Sciatic nerve (tissue), 2 donors: ENCODE measurements at regions not wholly inside any gene's neighbourhood (a gene's known extent, or its start where the extent isn't known, plus 50 kb on each side); places are given as distances from the start of the nearest gene placed in this dataset.

Experiments used
- ATAC-seq: fragments of 200-7000 bp; cut with Tn5 transposase; one replicate; pipeline ENCODE4 v1.9.1; 2020; ENCODE audit warnings: mild to moderate bottlenecking, moderate library complexity
- DNase-seq: peaks from one replicate; pipeline ENCODE4 v3.0.0-alpha.2; 2020; ENCODE audit warnings: low spot score
- intact Hi-C: fragments of 100-400 bp; cut with DNase I; formaldehyde crosslinking; loops from one replicate; pipeline ENCODE4 v1.14.2; 2022
- donor health status: DM: no; HTN: no; CAD: no.
- donor health status: DM: no; HTN: no; CAD: no.

DNA sequence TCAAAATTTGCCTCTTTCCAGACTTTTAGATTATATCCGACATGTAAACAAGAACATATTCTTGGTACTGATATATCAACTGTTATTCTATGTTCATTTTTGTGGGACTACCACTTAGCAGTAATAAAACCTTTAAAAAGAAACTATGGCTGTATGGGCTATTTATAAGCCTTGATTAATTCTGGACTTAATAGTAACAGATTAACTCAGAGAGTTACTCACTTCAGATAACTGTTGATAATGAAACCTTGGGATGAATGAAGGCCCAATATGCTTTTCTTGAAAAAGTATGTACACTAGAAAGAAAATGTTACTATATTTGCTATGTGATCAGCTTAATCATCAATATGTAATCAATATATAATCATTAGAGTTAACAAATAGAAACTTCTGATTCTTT is 595.9 kb upstream of the BOD1L1 start:
- no peak for ATAC-seq
- DNase-seq, result no peak
- intact Hi-C loops, result no loop called here

GRCh38 chr4:14225688-14226207 is 598.2 kb upstream of the BOD1L1 start:
- no peak for ATAC-seq
- intact Hi-C loops, result no loop called here
- no peak for DNase-seq

- DNase-seq, result no peak
- ATAC-seq, result peak; percentile 24
- intact Hi-C loops, result no loop called here
Observed at GRCh38 chr4:14233126-14233525, 605.6 kb upstream of the BOD1L1 start.

GRCh38 chr4:14234307-14234706 is 606.8 kb upstream of the BOD1L1 start:
- no peak for ATAC-seq
- DNase-seq, result no peak
- intact Hi-C loops, result no loop called here

DNA sequence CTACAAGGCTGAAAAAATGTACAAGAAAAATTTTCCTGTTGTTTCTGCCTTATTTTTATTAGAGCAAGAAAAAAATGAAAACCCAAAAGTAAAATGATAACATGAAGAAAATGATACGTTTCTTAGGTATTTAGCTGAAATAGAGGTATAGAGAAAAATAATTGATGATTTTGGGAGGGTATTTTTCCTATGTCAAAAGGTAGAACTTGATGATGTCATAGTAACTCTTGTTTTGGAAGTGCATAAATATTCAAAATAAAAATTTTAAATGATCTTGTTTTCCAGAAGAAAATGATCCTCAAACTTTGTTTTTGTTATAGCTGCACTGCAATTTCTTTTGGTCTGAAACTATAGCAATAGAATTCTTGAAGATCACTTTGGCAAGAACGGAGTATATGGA is 608.8 kb upstream of the BOD1L1 start:
- DNase-seq, result no peak
- ATAC-seq, result no peak
- intact Hi-C loops, result no loop called here

GRCh38 chr4:14237911-14238310 is 610.4 kb upstream of the BOD1L1 start:
- no peak for DNase-seq
- intact Hi-C loops, result no loop called here
- no peak for ATAC-seq

DNA sequence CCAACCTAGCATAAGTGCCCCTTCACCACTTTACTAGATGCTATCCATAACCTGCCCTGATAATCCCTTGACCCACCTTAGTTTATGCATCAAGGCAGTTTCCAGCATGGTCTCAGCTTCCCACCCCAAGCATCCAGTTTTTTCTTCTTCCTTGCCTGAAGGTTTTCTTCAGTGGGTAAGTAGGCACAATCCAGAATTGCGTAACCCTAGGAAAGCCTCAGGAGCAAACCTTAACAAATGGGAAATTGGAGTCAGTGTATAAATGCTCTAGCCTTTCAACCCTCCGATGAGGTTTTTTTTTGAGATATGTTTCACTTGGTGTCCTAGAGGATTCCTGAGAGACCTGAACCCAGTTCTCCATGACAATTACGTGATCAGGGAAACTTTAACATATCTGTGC is 614.0 kb upstream of the BOD1L1 start:
- ATAC-seq (no peak), DNase-seq (no peak)
- intact Hi-C loops, result no loop called here

GRCh38 chr4:14247767-14248166 is 620.2 kb upstream of the BOD1L1 start:
- no peak for ATAC-seq
- DNase-seq, result no peak
- intact Hi-C loops, result no loop called here

DNA sequence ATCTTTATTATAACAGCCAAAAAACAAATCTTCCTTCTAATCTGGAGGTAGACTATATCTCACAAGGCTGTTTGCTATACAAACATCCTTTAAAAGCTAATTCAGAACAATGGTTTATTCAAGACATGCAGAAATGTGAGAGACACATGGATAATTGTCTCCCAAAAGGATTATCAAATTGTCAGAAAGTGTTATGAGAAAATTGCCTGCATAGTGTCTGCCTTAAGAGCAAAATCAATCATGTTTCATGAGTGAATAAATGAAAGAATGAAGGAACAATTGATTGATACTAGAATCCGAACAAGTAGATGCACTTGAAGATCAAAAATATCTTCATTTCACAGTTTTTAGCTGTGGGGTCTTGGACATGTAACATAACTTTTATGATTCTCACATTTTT is 621.7 kb upstream of the BOD1L1 start:
- DNase-seq (no peak), ATAC-seq (no peak)
- intact Hi-C loops, result no loop called here

- ATAC-seq, result no peak
- intact Hi-C loops, result no loop called here
- DNase-seq, result peak; percentile 59
Observed at GRCh38 chr4:14254252-14254651, 626.7 kb upstream of the BOD1L1 start.

GRCh38 chr4:14254926-14255325 is 627.4 kb upstream of the BOD1L1 start:
- intact Hi-C loops, result no loop called here
- DNase-seq, result no peak
- no peak for ATAC-seq

DNA sequence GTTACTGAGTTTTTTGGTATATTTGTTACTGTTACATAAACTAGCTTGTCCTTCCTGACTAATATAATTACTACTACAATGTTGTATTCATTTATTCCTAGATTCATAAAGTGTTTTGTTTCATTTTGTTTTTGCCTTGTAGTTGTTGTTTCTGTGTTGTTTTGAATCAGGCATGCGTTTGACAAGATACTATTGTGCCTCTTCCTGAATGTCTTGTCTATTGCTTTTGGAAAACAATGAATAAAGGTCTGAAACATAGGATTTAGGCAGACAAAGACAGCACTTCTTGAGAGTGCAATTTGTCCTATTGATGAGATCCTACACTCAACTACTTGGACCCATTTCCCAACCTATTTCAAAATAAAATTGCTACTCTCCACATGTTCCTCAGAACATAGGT is 630.4 kb upstream of the BOD1L1 start:
- ATAC-seq (no peak), DNase-seq (no peak)
- intact Hi-C loops, result no loop called here

GRCh38 chr4:14259936-14260335 is 632.4 kb upstream of the BOD1L1 start:
- ATAC-seq (no peak), DNase-seq (no peak)
- intact Hi-C loops, result no loop called here

GRCh38 chr4:14260591-14260990 is 633.1 kb upstream of the BOD1L1 start:
- intact Hi-C loops, result no loop called here
- no peak for DNase-seq
- no peak for ATAC-seq

DNA sequence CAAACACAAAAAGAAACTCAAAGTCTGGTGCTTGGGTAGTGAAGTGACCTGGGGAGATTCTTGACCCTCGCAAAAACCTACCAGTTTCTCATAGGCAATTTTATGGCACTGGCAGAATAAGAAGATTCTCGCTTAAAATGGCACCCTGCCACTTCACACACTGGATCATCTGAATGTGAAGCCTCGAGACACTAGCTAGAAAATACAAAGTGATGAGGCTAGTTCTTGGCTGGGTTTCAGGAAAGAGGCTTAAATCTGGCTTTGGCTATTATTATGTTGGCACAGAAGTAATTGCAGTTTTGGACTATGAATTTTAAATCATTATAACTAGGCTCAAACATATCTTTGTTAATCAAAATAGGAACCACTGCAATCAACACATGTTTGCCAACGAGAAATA is 634.7 kb upstream of the BOD1L1 start:
- ATAC-seq (no peak), DNase-seq (no peak)
- intact Hi-C loops, result no loop called here

DNA sequence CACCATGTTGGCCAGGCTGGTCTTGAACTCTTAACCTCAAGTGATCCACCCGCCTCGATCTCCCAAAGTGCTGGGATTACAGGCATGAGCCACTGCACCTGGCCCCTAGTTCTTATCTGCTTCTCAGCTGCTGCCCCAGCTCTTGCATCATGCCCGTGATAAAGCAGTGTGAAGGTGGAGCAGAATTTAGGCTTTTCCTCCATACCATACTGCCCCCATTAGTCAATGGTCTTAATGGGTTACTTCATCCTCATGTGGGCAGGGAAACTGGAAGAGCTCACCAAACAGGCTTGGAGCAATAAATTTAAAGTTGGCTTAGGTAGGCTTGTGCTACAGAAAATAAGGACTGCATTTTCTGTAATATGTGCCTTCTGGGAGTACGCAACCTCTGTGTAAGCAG is 636.9 kb upstream of the BOD1L1 start:
- intact Hi-C loops, result no loop called here
- ATAC-seq, result no peak
- no peak for DNase-seq

DNA sequence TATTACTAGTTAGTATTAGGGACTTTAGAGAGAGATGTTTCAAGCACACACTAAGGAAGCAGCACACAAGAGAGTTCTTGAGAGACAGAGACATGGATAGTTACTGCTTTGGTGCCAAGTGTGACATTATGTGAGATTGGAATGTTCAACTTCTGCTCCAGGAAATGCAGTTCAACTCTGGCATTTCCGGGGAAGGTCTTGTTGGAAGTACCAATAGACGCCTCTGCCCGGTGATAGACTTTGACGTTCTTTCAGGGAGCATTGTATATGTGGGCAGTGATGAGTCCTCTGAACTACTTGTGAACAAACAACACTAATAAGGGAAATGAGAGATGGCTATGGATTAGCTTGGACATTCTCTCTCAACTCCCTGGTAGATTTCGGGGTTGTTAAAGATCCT is 638.1 kb upstream of the BOD1L1 start:
- DNase-seq (no peak), ATAC-seq (no peak)
- intact Hi-C loops, result no loop called here

DNA sequence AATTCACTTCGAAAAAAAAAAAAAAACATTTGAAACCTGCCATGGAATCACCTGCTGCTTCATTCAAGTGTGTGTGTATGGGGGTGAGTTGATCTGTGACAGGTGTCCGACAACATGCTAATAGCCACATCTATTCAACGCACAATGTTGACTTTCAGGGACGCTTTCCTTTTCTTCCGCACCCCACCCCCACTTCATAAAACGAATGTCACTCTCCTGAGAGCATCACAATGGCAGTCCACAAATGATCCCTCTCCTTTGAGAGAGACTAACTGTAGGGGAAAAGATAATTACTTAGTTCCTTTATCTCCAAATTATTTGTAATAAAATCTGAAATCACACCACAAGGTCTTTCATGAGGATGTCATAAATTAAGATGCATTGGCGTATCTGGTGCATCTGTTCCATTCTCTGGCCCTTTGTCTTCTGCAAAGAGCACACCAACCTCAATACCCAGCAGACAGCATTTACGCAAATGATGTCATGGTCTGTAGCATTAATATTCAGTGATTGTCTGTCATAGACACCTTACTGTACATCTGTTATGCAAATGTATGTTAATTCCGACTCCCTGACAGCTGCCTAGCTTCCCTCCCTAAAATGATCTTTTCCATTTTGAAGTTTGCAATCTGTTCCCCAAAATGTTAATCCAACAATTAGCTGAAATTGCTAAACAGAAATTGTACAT is 640.0 kb upstream of the BOD1L1 start:
- intact Hi-C loops, result no loop called here
- no peak for ATAC-seq
- no peak for DNase-seq

DNA sequence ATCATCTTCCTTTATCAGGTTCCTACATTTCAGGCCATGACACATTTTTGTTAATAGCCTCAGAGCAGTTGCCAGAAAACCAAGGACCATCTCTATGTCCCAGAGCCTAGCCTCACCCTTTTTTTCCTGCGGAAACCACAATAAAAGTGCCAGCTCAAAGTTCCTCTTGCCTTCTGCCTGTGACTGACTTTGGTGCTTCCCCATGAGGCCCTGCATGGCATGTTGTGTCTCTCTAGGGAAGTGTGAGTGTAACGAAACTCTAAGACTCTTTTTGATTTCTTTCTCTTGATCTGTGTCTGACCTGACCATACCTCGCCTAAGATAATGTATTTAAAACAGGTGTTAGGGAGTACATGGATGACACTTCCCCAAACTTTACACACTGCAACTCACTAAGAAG is 642.3 kb upstream of the BOD1L1 start:
- ATAC-seq (peak; percentile 74), DNase-seq (no peak)
- intact Hi-C loops, result no loop called here

DNA sequence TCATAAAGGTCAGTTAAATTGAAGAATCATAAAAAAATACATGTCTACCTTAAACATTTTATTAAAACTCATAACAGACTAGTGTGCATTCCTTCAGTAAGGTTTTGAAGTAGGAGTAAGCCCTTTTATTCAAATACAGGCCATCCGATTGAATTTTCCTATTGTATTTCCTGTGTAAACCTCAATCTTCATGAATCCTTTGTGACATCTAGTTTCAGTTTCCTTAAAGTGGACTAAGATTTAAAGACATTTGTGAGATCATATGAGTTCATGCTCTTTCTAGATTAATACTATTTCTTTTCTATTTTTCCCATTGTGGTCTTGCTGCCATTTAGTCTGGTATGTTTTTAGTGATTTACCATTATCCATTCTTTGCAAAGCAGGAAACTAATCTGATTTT is 644.7 kb upstream of the BOD1L1 start:
- ATAC-seq (no peak), DNase-seq (no peak)
- intact Hi-C loops, result no loop called here

DNA sequence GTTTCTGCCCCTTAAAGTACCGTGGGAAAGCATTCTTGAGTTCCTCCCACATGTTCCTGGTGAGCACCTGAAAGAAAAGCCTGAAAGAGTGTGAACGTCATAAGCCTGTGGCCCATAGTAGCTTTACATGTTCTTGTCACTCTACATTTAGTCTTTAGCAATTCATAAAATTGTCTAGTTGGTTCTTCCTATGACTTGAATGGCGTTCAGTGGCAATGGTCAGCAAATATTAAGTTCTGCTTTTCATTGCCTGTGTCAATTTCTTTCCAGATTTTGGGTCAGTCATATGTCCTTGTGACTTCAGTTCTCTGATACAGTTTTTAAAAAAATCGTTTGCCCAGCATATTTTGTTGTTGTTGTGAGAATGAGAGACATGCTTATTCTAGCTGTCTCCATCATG is 650.0 kb upstream of the BOD1L1 start:
- intact Hi-C loops, result no loop called here
- DNase-seq (no peak), ATAC-seq (peak; percentile 26)
